ENCODE measurements at regions not wholly inside any gene's neighbourhood (a gene's known extent, or its start where the extent isn't known, plus 50 kb on each side); places are given as distances from the start of the nearest gene placed in this dataset.

GRCh38 chr7:84484502-84485079 is 290.0 kb upstream of the SEMA3A start:
- DNase-seq (ENCODE audit: low spot score) = no peak

- no peak for DNase-seq (ENCODE audit: low spot score)
These were observed 287.9 kb upstream of the SEMA3A start for GRCh38 chr7:84482476-84482875.

GRCh38 chr7:84479059-84479458 is 284.5 kb upstream of the SEMA3A start:
- no peak for DNase-seq (ENCODE audit: low spot score)

GRCh38 chr7:84477786-84478478 is 283.3 kb upstream of the SEMA3A start:
- DNase-seq (ENCODE audit: low spot score) = no peak

- no peak for DNase-seq (ENCODE audit: low spot score)
These were observed 279.8 kb upstream of the SEMA3A start for GRCh38 chr7:84474436-84474835.

GRCh38 chr7:84471576-84471975 is 277.0 kb upstream of the SEMA3A start:
- DNase-seq (ENCODE audit: low spot score) = no peak

- DNase-seq (ENCODE audit: low spot score) = no peak
These were observed 274.4 kb upstream of the SEMA3A start for GRCh38 chr7:84469034-84469433.

GRCh38 chr7:84462259-84462658 is 267.7 kb upstream of the SEMA3A start:
- DNase-seq (ENCODE audit: low spot score) = no peak

GRCh38 chr7:84461093-84461492 is 266.5 kb upstream of the SEMA3A start:
- no peak for DNase-seq (ENCODE audit: low spot score)

GRCh38 chr7:84455788-84456187 is 261.2 kb upstream of the SEMA3A start:
- DNase-seq (ENCODE audit: low spot score) = no peak

- DNase-seq (ENCODE audit: low spot score) = no peak
These were observed 259.8 kb upstream of the SEMA3A start for GRCh38 chr7:84454174-84454959.

GRCh38 chr7:84452618-84453017 is 258.0 kb upstream of the SEMA3A start:
- DNase-seq (ENCODE audit: low spot score) = no peak

GRCh38 chr7:84450772-84451171 is 256.2 kb upstream of the SEMA3A start:
- DNase-seq (ENCODE audit: low spot score) = no peak

- no peak for DNase-seq (ENCODE audit: low spot score)
These were observed 253.2 kb upstream of the SEMA3A start for GRCh38 chr7:84447636-84448293.

- peak; percentile 0 for DNase-seq (ENCODE audit: low spot score)
These were observed 252.4 kb upstream of the SEMA3A start for GRCh38 chr7:84446991-84447480.

GRCh38 chr7:84425702-84426259 is 231.2 kb upstream of the SEMA3A start:
- no peak for DNase-seq (ENCODE audit: low spot score)

- DNase-seq (ENCODE audit: low spot score) = no peak
These were observed 228.2 kb upstream of the SEMA3A start for GRCh38 chr7:84422790-84423189.

- no peak for DNase-seq (ENCODE audit: low spot score)
These were observed 217.8 kb upstream of the SEMA3A start for GRCh38 chr7:84412161-84412969.

GRCh38 chr7:84399661-84400060 is 205.1 kb upstream of the SEMA3A start:
- DNase-seq (ENCODE audit: low spot score) = no peak

- no peak for DNase-seq (ENCODE audit: low spot score)
These were observed 199.6 kb upstream of the SEMA3A start for GRCh38 chr7:84394219-84394618.

- no peak for DNase-seq (ENCODE audit: low spot score)
These were observed 199.2 kb upstream of the SEMA3A start for GRCh38 chr7:84393786-84394185.
